NB4 (cell line): ENCODE measurements at regions not wholly inside any gene's neighbourhood (a gene's known extent, or its start where the extent isn't known, plus 50 kb on each side); places are given as distances from the start of the nearest gene placed in this dataset.
"Not testable (repeated sequence)": the region's sequence is repeated elsewhere in the genome, so short reads cannot be mapped to it uniquely, and the experiment has no call there.

Source experiments
- CTCF ChIP-seq: IDR thresholded peaks from one replicate; pipeline ENCODE4 v1.5.1; 2012; ENCODE audit warnings: low read depth, low read length
- MAX ChIP-seq: IDR thresholded peaks from 2 replicates; pipeline ENCODE4 v1.6.1; 2011; ENCODE audit warnings: low read depth, low read length
- MYC ChIP-seq: IDR thresholded peaks from 2 replicates; pipeline ENCODE4 v1.6.1; 2011; ENCODE audit warnings: low read depth, low read length
- POLR2A ChIP-seq: IDR thresholded peaks from 2 replicates; pipeline ENCODE4 v1.6.1; 2011; ENCODE audit warnings: mild to moderate bottlenecking; ENCODE audit not compliant: insufficient read length; ENCODE audit errors: extremely low read depth

DNA sequence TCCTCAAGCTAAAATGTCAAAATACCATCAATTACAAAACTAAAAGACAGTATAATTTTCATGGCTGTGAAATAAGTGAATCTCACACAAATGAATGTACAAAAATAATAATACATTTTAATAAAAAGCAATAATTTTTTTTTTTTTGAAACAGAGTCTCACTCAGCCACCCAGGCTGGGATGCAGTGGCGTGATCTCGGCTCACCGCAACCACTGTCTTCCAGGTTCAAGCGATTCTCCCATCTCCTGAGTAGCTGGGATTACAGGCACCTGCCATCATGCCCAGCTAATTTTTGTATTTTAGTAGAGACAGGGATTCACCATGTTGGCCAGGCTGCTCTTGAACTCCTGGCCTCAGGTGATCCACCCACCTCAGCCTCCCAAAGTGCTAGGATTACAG lies 85.3 kb upstream of the PRKG2 start:
- not testable (repeated sequence) for TF ChIP-seq CTCF, MYC, POLR2A, MAX
